Thoracic aorta (tissue), 2 donors: ENCODE measurements at regions not wholly inside any gene's neighbourhood (a gene's known extent, or its start where the extent isn't known, plus 50 kb on each side); places are given as distances from the start of the nearest gene placed in this dataset.

ENCODE experiments used
- ATAC-seq: fragments of 150-250 bp; one replicate; pipeline ENCODE4 v1.8.0; 2017; ENCODE audit warnings: low read depth; ENCODE audit not compliant: insufficient number of reproducible peaks, low FRiP score
- DNase-seq: peaks from one replicate; pipeline ENCODE4 v3.0.0-alpha.2; 2020; ENCODE audit warnings: low spot score
- H3K27ac ChIP-seq, 2 donors: fragments of 200-600 bp; sonication (generic); 1 replicate in 1 of 2; 2 replicates in 1 of 2; pipeline ENCODE4 v1.5.1; 2016; ENCODE audit warnings: mild to moderate bottlenecking in 2 of 2, moderate library complexity in 2 of 2
- H3K27me3 ChIP-seq: fragments of 200-600 bp; sonication (generic); replicated peaks from 2 replicates; pipeline ENCODE4 v1.6.0; 2016; ENCODE audit warnings: mild to moderate bottlenecking; ENCODE audit not compliant: insufficient read depth
- H3K36me3 ChIP-seq: fragments of 200-600 bp; sonication (generic); one replicate; pipeline ENCODE4 v1.5.1; 2016
- H3K4me1 ChIP-seq, 2 donors: fragments of 200-600 bp; sonication (generic); 1 replicate in 1 of 2; 2 replicates in 1 of 2; pipeline versions ENCODE4 v1.5.1 to v1.6.0; 2016; ENCODE audit warnings: low read depth in 2 of 2, mild to moderate bottlenecking in 1 of 2; ENCODE audit not compliant: control insufficient read depth in 1 of 2
- H3K4me3 ChIP-seq: fragments of 200-600 bp; sonication (generic); 2 replicates; pipeline ENCODE4 v1.5.1; 2016; ENCODE audit warnings: mild to moderate bottlenecking
- H3K9me3 ChIP-seq: fragments of 200-600 bp; sonication (generic); 2 replicates; pipeline ENCODE4 v1.5.1; 2016
- TF ChIP-seq, protein P1 (sequence below): fragments of 200-600 bp; sonication (generic); IDR thresholded peaks from one replicate; pipeline ENCODE4 v1.5.1; 2019; ENCODE audit warnings: antibody characterized with exemption

DNA sequence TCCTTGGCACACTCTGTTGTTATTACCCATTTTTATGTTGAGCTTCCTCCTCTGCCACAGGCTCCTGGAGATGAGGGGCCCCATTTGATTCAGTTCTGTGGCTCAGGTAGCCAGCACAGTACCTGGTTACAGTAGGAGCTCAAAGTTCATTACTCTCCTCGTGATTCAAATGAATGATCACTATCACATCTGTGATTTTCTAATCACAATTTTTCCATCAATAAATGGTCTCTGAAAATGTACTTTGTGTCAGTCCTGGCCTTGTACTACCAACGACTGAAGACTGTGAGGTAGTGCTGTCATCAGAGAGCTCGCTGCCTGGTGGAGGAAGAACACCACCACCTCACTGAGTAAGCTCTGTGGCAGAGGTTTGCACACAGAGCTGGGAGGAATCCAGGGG, 106.8 kb upstream of the JUN start:
- ATAC-seq, result no peak
- no peaks in the 10 kb centered on the region for H3K9me3 ChIP-seq
- H3K36me3 ChIP-seq, result no peaks in the 10 kb centered on the region
- no peak for DNase-seq
- no peaks in the 10 kb centered on the region for H3K27me3 ChIP-seq
- no peak overlapping the region for H3K4me3 ChIP-seq
- TF ChIP-seq, protein P1, sequence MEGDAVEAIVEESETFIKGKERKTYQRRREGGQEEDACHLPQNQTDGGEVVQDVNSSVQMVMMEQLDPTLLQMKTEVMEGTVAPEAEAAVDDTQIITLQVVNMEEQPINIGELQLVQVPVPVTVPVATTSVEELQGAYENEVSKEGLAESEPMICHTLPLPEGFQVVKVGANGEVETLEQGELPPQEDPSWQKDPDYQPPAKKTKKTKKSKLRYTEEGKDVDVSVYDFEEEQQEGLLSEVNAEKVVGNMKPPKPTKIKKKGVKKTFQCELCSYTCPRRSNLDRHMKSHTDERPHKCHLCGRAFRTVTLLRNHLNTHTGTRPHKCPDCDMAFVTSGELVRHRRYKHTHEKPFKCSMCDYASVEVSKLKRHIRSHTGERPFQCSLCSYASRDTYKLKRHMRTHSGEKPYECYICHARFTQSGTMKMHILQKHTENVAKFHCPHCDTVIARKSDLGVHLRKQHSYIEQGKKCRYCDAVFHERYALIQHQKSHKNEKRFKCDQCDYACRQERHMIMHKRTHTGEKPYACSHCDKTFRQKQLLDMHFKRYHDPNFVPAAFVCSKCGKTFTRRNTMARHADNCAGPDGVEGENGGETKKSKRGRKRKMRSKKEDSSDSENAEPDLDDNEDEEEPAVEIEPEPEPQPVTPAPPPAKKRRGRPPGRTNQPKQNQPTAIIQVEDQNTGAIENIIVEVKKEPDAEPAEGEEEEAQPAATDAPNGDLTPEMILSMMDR, result no peak
- H3K27ac ChIP-seq, result no peak overlapping the region
- peaks cover 24 to 32% of the 10 kb centered on the region in 2 donors for H3K4me1 ChIP-seq

DNA sequence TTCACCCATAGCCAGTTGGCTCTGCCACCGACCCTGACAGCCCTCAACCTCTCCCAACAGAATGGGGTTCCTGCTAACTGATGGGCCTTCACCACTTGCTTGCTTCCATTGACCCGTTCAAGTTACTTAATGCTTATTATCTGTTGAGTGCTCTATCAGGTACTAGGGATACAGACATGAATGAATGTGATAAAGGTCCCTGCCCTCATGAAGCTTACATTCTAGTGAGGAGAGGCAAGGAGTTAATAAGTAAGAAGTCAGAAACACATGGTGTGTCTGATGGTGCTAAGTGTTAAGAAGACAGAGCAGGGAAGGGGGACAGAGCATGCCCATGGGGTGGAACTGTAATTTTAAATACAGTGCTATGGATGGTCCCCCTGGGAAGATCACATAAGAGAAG, 107.5 kb upstream of the JUN start:
- Histone ChIP-seq H3K4me3 (no peak overlapping the region), H3K9me3 (no peaks in the 10 kb centered on the region), H3K27me3 (no peaks in the 10 kb centered on the region), H3K27ac (no peak overlapping the region), H3K36me3 (no peaks in the 10 kb centered on the region), H3K4me1 (peaks cover 20 to 32% of the 10 kb centered on the region in 2 donors)
- TF ChIP-seq, protein P1, result no peak
- DNase-seq (no peak), ATAC-seq (no peak)

DNA sequence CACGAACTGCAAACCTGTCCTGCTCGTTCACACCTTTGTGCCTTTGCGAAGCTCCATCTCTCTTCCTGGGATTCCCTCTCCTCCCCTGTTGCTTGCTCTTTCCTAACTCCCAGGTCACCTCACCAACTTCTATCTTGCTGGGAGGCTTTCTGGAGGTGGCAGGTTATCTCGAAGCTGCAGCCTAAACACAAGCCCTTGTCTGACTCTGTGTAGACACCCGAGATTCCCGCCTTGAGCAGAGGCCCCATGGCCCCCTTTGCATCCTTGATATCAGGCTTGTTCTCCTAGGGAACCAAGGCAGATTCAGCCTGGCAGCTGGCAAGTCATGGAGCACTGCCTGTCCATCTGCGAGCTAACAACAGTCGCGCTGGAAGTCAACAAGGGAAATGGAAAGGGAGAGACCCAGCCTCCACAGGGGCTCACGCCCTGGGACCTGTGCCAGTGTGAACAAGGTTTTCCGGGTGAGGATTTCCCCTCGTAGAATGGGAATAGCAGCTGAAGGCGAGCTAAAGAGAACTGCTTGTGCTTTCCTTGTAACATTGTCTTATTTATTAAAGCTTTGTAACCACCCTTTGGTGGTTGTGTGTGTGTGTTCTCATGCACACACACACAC, 109.5 kb upstream of the JUN start:
- ATAC-seq, result no peak

DNA sequence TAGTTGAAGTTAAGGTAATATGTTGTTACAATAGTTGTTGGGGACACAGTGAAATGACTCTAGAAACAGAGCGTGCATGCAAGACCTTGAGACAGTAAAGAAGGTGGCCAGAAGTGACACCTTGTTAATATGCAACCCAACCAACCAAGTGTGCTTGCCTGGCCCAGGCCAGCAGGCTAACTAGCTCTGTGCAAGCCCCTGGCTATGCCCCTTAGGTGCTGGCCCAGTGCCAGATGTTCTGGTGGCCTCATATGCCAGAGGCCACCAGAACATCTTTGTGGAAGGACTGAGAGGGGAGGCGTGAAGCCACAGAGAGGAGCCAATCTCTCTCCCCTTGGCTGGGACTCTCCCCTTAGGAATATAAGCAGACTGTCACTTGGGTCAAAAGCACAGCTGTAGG, 111.2 kb upstream of the JUN start:
- DNase-seq, result no peak
- H3K9me3 ChIP-seq, result no peaks in the 10 kb centered on the region
- H3K36me3 ChIP-seq, result no peaks in the 10 kb centered on the region
- peaks cover 15 to 45% of the 10 kb centered on the region in 2 donors for H3K4me1 ChIP-seq
- no peak overlapping the region for H3K4me3 ChIP-seq
- H3K27me3 ChIP-seq, result no peaks in the 10 kb centered on the region
- ATAC-seq, result no peak
- H3K27ac ChIP-seq, result no peak overlapping the region
- TF ChIP-seq, protein P1, result no peak

More for the DNA sequence above, 109.5 kb upstream of the JUN start:
- Histone ChIP-seq H3K27me3 (no peaks in the 10 kb centered on the region), H3K27ac (no peak overlapping the region), H3K36me3 (no peaks in the 10 kb centered on the region), H3K9me3 (no peaks in the 10 kb centered on the region), H3K4me3 (no peak overlapping the region), H3K4me1 (peaks cover 15 to 31% of the 10 kb centered on the region in 2 donors)
- TF ChIP-seq, protein P1, result no peak
- no peak for DNase-seq

DNA sequence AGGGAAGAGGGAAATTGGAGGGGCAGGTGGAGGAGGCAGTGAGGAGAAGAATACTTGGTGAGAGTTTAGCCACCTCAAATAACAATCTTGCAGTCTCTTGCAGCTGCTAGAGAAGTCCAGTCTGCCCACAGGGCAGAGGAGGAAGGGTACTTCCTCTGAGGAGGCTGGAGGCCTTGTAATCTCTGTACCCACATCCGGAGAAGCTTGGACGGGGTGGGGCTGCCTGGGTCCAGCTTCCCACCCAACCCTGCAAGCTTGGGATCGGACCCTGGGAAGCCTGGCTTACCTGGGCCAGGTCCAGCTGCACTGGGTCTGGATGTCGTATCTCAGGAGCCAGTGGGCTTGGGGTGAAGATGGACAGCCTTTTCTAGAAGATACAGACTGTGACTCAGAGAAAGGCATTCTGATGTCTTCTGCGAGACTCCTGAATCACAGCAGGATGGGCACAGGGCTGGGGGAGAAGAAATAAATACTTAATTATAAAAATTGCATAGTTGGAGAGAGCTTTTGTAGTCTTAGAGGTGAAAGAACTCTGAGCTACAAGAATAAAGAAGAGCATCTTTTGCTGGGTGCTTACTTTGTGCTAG, 111.8 kb upstream of the JUN start:
- H3K36me3 ChIP-seq, result no peaks in the 10 kb centered on the region
- no peaks in the 10 kb centered on the region for H3K9me3 ChIP-seq
- ATAC-seq, result no peak
- no peak overlapping the region for H3K4me3 ChIP-seq
- TF ChIP-seq, protein P1, result no peak
- DNase-seq, result no peak
- no peaks in the 10 kb centered on the region for H3K27me3 ChIP-seq
- peak overlapping the region in 1 of 2 donors; percentile 29 for H3K27ac ChIP-seq
- H3K4me1 ChIP-seq, result peaks cover 15 to 45% of the 10 kb centered on the region in 2 donors
